ENCODE measurements at regions not wholly inside any gene's neighbourhood (a gene's known extent, or its start where the extent isn't known, plus 50 kb on each side); places are given as distances from the start of the nearest gene placed in this dataset.

- TF ChIP-seq CTCF (IDR thresholded peaks at IDR 0.05) (no peak), ZFX (IDR thresholded peaks at IDR 0.05; ENCODE audit: borderline replicate concordance) (no peak)
Observed at GRCh38 chr13:22848539-22849052, 332.2 kb upstream of the SGCG start.

Measured in 22Rv1 (cell line).